Lower leg skin (tissue), 3 donors: ENCODE measurements at regions not wholly inside any gene's neighbourhood (a gene's known extent, or its start where the extent isn't known, plus 50 kb on each side); places are given as distances from the start of the nearest gene placed in this dataset.

Experiments used
- CTCF ChIP-seq, 3 donors: fragments of 450-650 bp; IDR thresholded peaks; one replicate each; pipeline ENCODE4 v1.5.1; 2016; ENCODE audit warnings: antibody characterized with exemption in 3 of 3, mild to moderate bottlenecking in 3 of 3, moderate library complexity in 2 of 3
- POLR2A ChIP-seq, 2 donors: fragments of 450-650 bp; IDR thresholded peaks; one replicate each; pipeline ENCODE4 v1.6.1; 2016 to 2017; ENCODE audit warnings: antibody characterized with exemption in 2 of 2, mild to moderate bottlenecking in 1 of 2, moderate library complexity in 1 of 2

- TF ChIP-seq CTCF (IDR thresholded peaks at IDR 0.05) (no peak), POLR2A (IDR thresholded peaks at IDR 0.05) (no peak)
Observed at GRCh38 chr3:88657459-88657858, 450.0 kb upstream of the EPHA3 start.
